ENCODE measurements at regions not wholly inside any gene's neighbourhood (a gene's known extent, or its start where the extent isn't known, plus 50 kb on each side); places are given as distances from the start of the nearest gene placed in this dataset.

DNA sequence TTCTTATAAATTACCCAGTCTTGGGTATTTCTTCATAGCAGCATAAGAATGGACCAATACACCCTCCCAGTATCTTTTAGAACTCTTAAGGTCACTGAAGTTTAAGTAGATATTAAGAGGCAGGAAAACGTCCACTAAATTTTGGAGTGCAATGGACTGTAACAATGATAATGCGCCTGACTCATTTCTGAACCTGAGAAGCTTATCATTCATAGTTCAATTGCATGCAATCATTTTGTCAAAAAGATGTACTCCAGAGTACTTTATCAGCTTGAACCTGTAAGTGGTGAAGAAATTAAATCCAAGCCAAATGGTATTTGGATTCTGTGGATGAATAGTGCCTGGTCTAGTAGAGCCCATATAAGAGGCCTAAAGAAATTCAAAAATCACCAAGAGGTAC is 196.5 kb upstream of the CDH9 start:
- TF ChIP-seq CTCF (IDR thresholded peaks at IDR 0.05) (no peak), ZFX (IDR thresholded peaks at IDR 0.05; ENCODE audit: borderline replicate concordance) (no peak)
